HEK293T (cell line): ENCODE measurements at regions not wholly inside any gene's neighbourhood (a gene's known extent, or its start where the extent isn't known, plus 50 kb on each side); places are given as distances from the start of the nearest gene placed in this dataset.

Experiments
- BHLHE40 ChIP-seq: fragments of 450-650 bp; IDR thresholded peaks from 2 replicates; pipeline ENCODE4 v1.6.1; 2016; ENCODE audit warnings: mild to moderate bottlenecking, moderate library complexity, borderline replicate concordance
- CTBP1 ChIP-seq: fragments of 450-650 bp; IDR thresholded peaks from 2 replicates; pipeline ENCODE4 v1.6.1; 2016; ENCODE audit warnings: borderline replicate concordance
- ELF4 ChIP-seq: fragments of 450-650 bp; IDR thresholded peaks from 2 replicates; pipeline ENCODE4 v1.6.1; 2017; ENCODE audit warnings: antibody characterized with exemption
- FOXM1 ChIP-seq: fragments of 450-650 bp; IDR thresholded peaks from 2 replicates; pipeline ENCODE4 v1.6.1; 2017; ENCODE audit warnings: mild to moderate bottlenecking, borderline replicate concordance
- NFRKB ChIP-seq: fragments of 450-650 bp; IDR thresholded peaks from 2 replicates; pipeline ENCODE4 v1.6.1; 2016; ENCODE audit warnings: mild to moderate bottlenecking, moderate library complexity
- SP1 ChIP-seq: fragments of 450-650 bp; IDR thresholded peaks from 2 replicates; pipeline ENCODE4 v1.6.1; 2017
- SUZ12 ChIP-seq: fragments of 450-650 bp; IDR thresholded peaks from 2 replicates; pipeline ENCODE4 v1.6.1; 2016; ENCODE audit warnings: mild to moderate bottlenecking

- TF ChIP-seq ELF4 (no peak), SUZ12 (no peak), NFRKB (no peak), FOXM1 (no peak), BHLHE40 (no peak), SP1 (no peak), CTBP1 (no peak)
Measured at GRCh38 chr9:88738709-88739108, 203.7 kb downstream of the NXNL2 start.
